ENCODE measurements at regions not wholly inside any gene's neighbourhood (a gene's known extent, or its start where the extent isn't known, plus 50 kb on each side); places are given as distances from the start of the nearest gene placed in this dataset.

- TF ChIP-seq CTCF (IDR thresholded peaks at IDR 0.05), result peak in 2 of 3 donors; percentile 24 to 74
- TF ChIP-seq POLR2A (IDR thresholded peaks at IDR 0.05), result no peak
- peak in 2 of 3 donors; percentile 52 to 73 for TF ChIP-seq POLR2AphosphoS5 (IDR thresholded peaks at IDR 0.05)
- H3K36me3 ChIP-seq, result no peaks in the 10 kb centered on the region
Measured at GRCh38 chrX:131746491-131746968, 202.7 kb downstream of the OR13H1 start.

GRCh38 chrX:131747173-131747572 is 203.3 kb downstream of the OR13H1 start:
- no peaks in the 10 kb centered on the region for H3K9me3 ChIP-seq
- no peaks in the 10 kb centered on the region for H3K4me1 ChIP-seq
- TF ChIP-seq CTCF (IDR thresholded peaks at IDR 0.05) (peak in 1 of 3 donors; percentile 47), POLR2A (IDR thresholded peaks at IDR 0.05) (no peak), POLR2AphosphoS5 (IDR thresholded peaks at IDR 0.05) (peak in 1 of 3 donors; percentile 74)
- intact Hi-C loops (cut with DNase I; ENCODE audit: low total_unique reads), result no loop called here
- H3K36me3 ChIP-seq, result no peaks in the 10 kb centered on the region
- peak overlapping the region in 2 of 3 donors; percentile 54 to 71 for H3K4me3 ChIP-seq
- DNase-seq (ENCODE audit: low spot score in 2 of 2), result peak in 1 of 2 donors; percentile 79
- H3K27ac ChIP-seq, result peak overlapping the region; percentile 86 to 88
- H3K27me3 ChIP-seq, result no peaks in the 10 kb centered on the region

More at GRCh38 chrX:131746491-131746968, 202.7 kb downstream of the OR13H1 start:
- H3K27ac ChIP-seq, result peak overlapping the region; percentile 86 to 88
- intact Hi-C loops (cut with DNase I; ENCODE audit: low total_unique reads), result no loop called here
- H3K4me3 ChIP-seq, result peak overlapping the region in 2 of 3 donors; percentile 54 to 71
- H3K4me1 ChIP-seq, result no peaks in the 10 kb centered on the region
- no peaks in the 10 kb centered on the region for H3K9me3 ChIP-seq
- no peaks in the 10 kb centered on the region for H3K27me3 ChIP-seq
- peak in 1 of 2 donors; percentile 85 for DNase-seq (ENCODE audit: low spot score in 2 of 2)

- TF ChIP-seq POLR2A (IDR thresholded peaks at IDR 0.05) (no peak), POLR2AphosphoS5 (IDR thresholded peaks at IDR 0.05) (peak in 1 of 3 donors; percentile 15), CTCF (IDR thresholded peaks at IDR 0.05) (peak in 1 of 3 donors; percentile 20)
- no peaks in the 10 kb centered on the region for H3K36me3 ChIP-seq
- no peaks in the 10 kb centered on the region for H3K9me3 ChIP-seq
- intact Hi-C loops (cut with DNase I; ENCODE audit: low total_unique reads), result no loop called here
- DNase-seq (ENCODE audit: low spot score in 2 of 2), result peak in 1 of 2 donors; percentile 81
- no peaks in the 10 kb centered on the region for H3K4me1 ChIP-seq
- no peaks in the 10 kb centered on the region for H3K27me3 ChIP-seq
- peak overlapping the region in 2 of 3 donors; percentile 58 to 68 for H3K4me3 ChIP-seq
- peak overlapping the region; percentile 82 to 84 for H3K27ac ChIP-seq
Measured at GRCh38 chrX:131752493-131753198, 208.8 kb downstream of the OR13H1 start.

- intact Hi-C loops (cut with DNase I; ENCODE audit: low total_unique reads), result no loop called here
- Histone ChIP-seq H3K36me3 (no peaks in the 10 kb centered on the region), H3K9me3 (no peaks in the 10 kb centered on the region), H3K27me3 (no peaks in the 10 kb centered on the region), H3K4me1 (no peaks in the 10 kb centered on the region), H3K27ac (peak overlapping the region; percentile 30 to 36), H3K4me3 (peak overlapping the region in 2 of 3 donors; percentile 47 to 59)
- DNase-seq (ENCODE audit: low spot score in 2 of 2), result peak in 1 of 2 donors; percentile 61
- TF ChIP-seq POLR2A (IDR thresholded peaks at IDR 0.05), result no peak
- TF ChIP-seq CTCF (IDR thresholded peaks at IDR 0.05), result peak in 1 of 3 donors; percentile 71
- TF ChIP-seq POLR2AphosphoS5 (IDR thresholded peaks at IDR 0.05), result peak in 1 of 3 donors; percentile 62
Measured at GRCh38 chrX:131762802-131763234, 218.9 kb downstream of the OR13H1 start.

- Histone ChIP-seq H3K9me3 (no peaks in the 10 kb centered on the region), H3K27me3 (no peaks in the 10 kb centered on the region), H3K27ac (peak overlapping the region in 1 of 2 donors; percentile 10), H3K4me1 (no peaks in the 10 kb centered on the region), H3K4me3 (peak overlapping the region in 2 of 3 donors; percentile 47 to 59), H3K36me3 (no peaks in the 10 kb centered on the region)
- intact Hi-C loops (cut with DNase I; ENCODE audit: low total_unique reads), result no loop called here
- DNase-seq (ENCODE audit: low spot score in 2 of 2), result peak in 1 of 2 donors; percentile 91
- TF ChIP-seq POLR2AphosphoS5 (IDR thresholded peaks at IDR 0.05) (peak in 2 of 3 donors; percentile 65 to 90), POLR2A (IDR thresholded peaks at IDR 0.05) (no peak), CTCF (IDR thresholded peaks at IDR 0.05) (peak in 1 of 3 donors; percentile 69)
Measured at GRCh38 chrX:131763674-131764073, 219.8 kb downstream of the OR13H1 start.

Data from breast epithelium (tissue), 4 donors.